Mucosa of descending colon (tissue), 3 donors: ENCODE measurements at regions not wholly inside any gene's neighbourhood (a gene's known extent, or its start where the extent isn't known, plus 50 kb on each side); places are given as distances from the start of the nearest gene placed in this dataset.

Experiments
- ATAC-seq: fragments of 200-7000 bp; cut with Tn5 transposase; one replicate; pipeline ENCODE4 v1.9.1; 2020; ENCODE audit warnings: mild to moderate bottlenecking, moderate library complexity
- DNase-seq, 3 donors: peaks; one replicate each; pipeline ENCODE4 v3.0.0-alpha.2; 2020
- H3K36me3 ChIP-seq: fragments of 200-600 bp; one replicate; pipeline ENCODE4 v1.8.0; 2021; ENCODE audit warnings: low read depth, mild to moderate bottlenecking
- H3K4me1 ChIP-seq: fragments of 200-600 bp; one replicate; pipeline ENCODE4 v1.8.0; 2021; ENCODE audit warnings: low read depth, mild to moderate bottlenecking
- H3K4me3 ChIP-seq: fragments of 200-600 bp; one replicate; pipeline ENCODE4 v1.8.0; 2021; ENCODE audit warnings: mild to moderate bottlenecking
- H3K9me3 ChIP-seq: fragments of 200-600 bp; one replicate; pipeline ENCODE4 v1.8.0; 2021; ENCODE audit warnings: mild to moderate bottlenecking
- CTCF ChIP-seq: fragments of 200-600 bp; IDR thresholded peaks from one replicate; pipeline ENCODE4 v1.8.0; 2022; ENCODE audit warnings: antibody characterized with exemption, mild to moderate bottlenecking
- intact Hi-C, 2 donors: fragments of 100-400 bp; cut with DNase I in 1 of 2; cut with micrococcal nuclease in 1 of 2; formaldehyde crosslinking; loops; one replicate each; pipeline versions ENCODE4 v1.11.0 to v1.11.1; 2022; cut with DNase I, micrococcal nuclease
- donor health status: DM: no; HTN: no; CAD: no; lungs with moderate emphysema.
- donor health status: DM: no; HTN: no; CAD: no.
- donor health status: DM: no; HTN: yes; CAD: no.

- ATAC-seq (no peak), DNase-seq (no peak)
- intact Hi-C loops, result no loop called here
- Histone ChIP-seq H3K4me1 (no peaks in the 10 kb centered on the region), H3K36me3 (no peaks in the 10 kb centered on the region), H3K9me3 (no peaks in the 10 kb centered on the region), H3K4me3 (no peak overlapping the region)
- TF ChIP-seq CTCF, result no peak
Measured at GRCh38 chr10:34907743-34908430, 92.8 kb upstream of the PARD3 start.

DNA sequence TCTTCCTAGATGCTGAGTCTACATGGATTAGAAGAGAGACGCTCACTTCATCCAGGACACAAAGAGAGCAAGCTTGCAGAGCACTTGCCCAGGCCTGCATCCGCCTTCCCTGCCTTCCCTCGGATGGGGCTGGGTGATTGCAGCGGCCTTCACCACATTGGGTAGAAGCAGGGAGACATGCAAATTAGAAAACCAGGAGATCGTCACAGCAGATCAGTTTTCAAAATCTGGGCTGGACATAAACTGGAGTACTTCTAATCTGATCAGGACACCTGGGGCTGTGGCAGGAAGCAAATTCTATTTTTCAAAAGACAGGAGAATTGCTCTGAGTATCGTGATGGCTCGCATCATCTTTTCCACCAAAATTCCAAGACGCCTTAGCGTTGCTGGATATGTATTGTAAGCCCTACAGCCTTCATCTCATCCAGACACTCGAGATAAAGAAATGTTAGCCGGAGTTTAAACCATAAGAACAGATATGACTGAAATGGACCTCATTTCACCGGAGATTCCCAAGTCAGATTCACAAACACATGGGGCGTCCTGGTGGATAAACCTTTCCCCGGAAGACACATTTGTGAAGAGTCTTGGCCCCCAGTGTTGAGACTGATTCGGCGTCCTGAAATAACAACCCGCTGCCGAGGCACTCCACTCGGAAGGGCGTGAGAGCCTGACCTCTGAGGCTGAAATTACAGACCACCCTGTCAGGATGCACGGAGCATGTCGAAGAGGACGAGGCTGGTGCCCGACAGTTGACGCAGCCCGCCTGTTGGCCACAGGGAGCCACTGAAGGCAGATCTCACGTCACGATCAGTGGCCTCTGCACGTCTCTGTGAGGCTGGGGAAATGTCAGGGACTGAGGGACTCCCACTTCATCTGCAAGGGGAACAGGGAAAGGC, 91.2 kb upstream of the PARD3 start:
- intact Hi-C loops, result no loop called here
- Histone ChIP-seq H3K4me3 (no peak overlapping the region), H3K36me3 (no peaks in the 10 kb centered on the region), H3K9me3 (no peaks in the 10 kb centered on the region), H3K4me1 (no peaks in the 10 kb centered on the region)
- no peak for TF ChIP-seq CTCF
- ATAC-seq, result peak; percentile 49
- peak in 1 of 3 donors; percentile 10 for DNase-seq

GRCh38 chr10:34905200-34905927, 90.3 kb upstream of the PARD3 start:
- Histone ChIP-seq H3K36me3 (no peaks in the 10 kb centered on the region), H3K4me1 (no peaks in the 10 kb centered on the region), H3K4me3 (no peak overlapping the region), H3K9me3 (no peaks in the 10 kb centered on the region)
- intact Hi-C loops, result no loop called here
- no peak for TF ChIP-seq CTCF
- no peak for DNase-seq
- ATAC-seq, result no peak

DNA sequence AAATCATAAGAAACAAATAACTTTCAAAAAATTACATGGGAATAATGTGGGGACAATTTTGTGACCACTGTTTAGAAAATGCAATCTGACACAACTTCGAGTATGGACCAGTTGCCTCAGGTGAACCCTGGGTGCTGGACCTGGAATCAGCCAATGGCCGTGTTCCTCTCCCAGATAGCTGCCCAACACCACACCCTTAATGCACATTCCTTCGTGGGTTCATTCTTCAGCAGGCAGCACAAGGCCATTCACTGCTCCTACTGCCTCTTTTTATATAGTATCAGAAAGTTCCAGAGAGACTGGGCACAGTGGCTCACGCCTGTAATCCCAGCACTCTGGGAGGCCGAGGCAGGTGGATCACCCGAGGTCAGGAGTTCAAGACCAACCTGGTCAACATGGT, 89.1 kb upstream of the PARD3 start:
- no peaks in the 10 kb centered on the region for H3K4me1 ChIP-seq
- no peaks in the 10 kb centered on the region for H3K9me3 ChIP-seq
- no peak for DNase-seq
- intact Hi-C loops, result no loop called here
- no peak for TF ChIP-seq CTCF
- ATAC-seq, result no peak
- H3K36me3 ChIP-seq, result no peaks in the 10 kb centered on the region
- no peak overlapping the region for H3K4me3 ChIP-seq

DNA sequence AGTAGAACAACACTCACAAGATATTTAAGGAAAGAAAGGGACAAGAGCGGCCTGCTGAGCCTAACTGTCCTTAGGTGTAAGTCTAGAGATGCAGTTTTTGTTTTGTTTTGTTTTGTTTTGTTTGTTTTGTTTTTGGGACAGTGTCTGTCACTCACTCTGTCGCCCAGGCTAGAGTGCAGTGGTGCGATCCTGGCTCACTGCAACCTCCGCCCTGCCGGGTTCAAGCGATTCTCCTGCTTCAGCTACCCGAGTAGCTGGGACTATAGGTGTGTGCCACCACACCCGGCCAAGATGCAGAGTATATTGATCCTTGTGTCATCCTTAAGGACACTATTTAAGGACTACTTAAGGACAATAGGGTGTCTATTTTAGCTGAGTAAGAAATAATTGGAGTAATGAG, 84.1 kb upstream of the PARD3 start:
- no peak for TF ChIP-seq CTCF
- no peak for DNase-seq
- intact Hi-C loops, result no loop called here
- Histone ChIP-seq H3K4me3 (no peak overlapping the region), H3K36me3 (no peaks in the 10 kb centered on the region), H3K4me1 (no peaks in the 10 kb centered on the region), H3K9me3 (no peaks in the 10 kb centered on the region)
- ATAC-seq, result no peak
